SK-N-SH treated with all-trans-retinoic acid at 6 μM for 48 hours (cell line): ENCODE measurements at regions not wholly inside any gene's neighbourhood (a gene's known extent, or its start where the extent isn't known, plus 50 kb on each side); places are given as distances from the start of the nearest gene placed in this dataset.

Experiments used
- ARNTL ChIP-seq: fragments of 450-650 bp; formaldehyde crosslinking; IDR thresholded peaks from 2 replicates; pipeline ENCODE4 v1.5.0; 2020; ENCODE audit warnings: low read depth, mild to moderate bottlenecking, moderate library complexity, borderline replicate concordance
- CSDC2 ChIP-seq: fragments of 250-450 bp; sonication (Bioruptor Pico); IDR thresholded peaks from 2 replicates; pipeline ENCODE4 v1.5.0; 2020; ENCODE audit warnings: mild to moderate bottlenecking, moderate library complexity
- ESRRG ChIP-seq: fragments of 250-450 bp; sonication (Bioruptor Pico); IDR thresholded peaks from 2 replicates; pipeline ENCODE4 v1.6.1; 2021; ENCODE audit warnings: mild to moderate bottlenecking
- GLIS3 ChIP-seq: fragments of 250-450 bp; sonication (Bioruptor Pico); IDR thresholded peaks from 2 replicates; pipeline ENCODE4 v1.5.0; 2020; ENCODE audit warnings: mild to moderate bottlenecking, moderate library complexity
- RARB ChIP-seq: fragments of 250-450 bp; sonication (Bioruptor Pico); IDR thresholded peaks from 2 replicates; pipeline ENCODE4 v1.8.0; 2021; ENCODE audit warnings: mild to moderate bottlenecking, moderate library complexity
- TCF4 ChIP-seq: fragments of 250-450 bp; sonication (Bioruptor Pico); IDR thresholded peaks from 2 replicates; pipeline ENCODE4 v1.8.0; 2021; ENCODE audit warnings: mild to moderate bottlenecking, moderate library complexity, borderline replicate concordance
- ZFP3 ChIP-seq: fragments of 250-450 bp; sonication (Bioruptor Pico); IDR thresholded peaks from 2 replicates; pipeline ENCODE4 v1.5.0; 2020; ENCODE audit warnings: mild to moderate bottlenecking, moderate library complexity
- ZFP30 ChIP-seq: fragments of 450-650 bp; formaldehyde crosslinking; IDR thresholded peaks from 2 replicates; pipeline ENCODE4 v1.5.0; 2022; ENCODE audit warnings: mild to moderate bottlenecking, moderate library complexity
- ZNF8 ChIP-seq: fragments of 450-650 bp; formaldehyde crosslinking; IDR thresholded peaks from 2 replicates; pipeline ENCODE4 v1.5.0; 2020; ENCODE audit warnings: mild to moderate bottlenecking, moderate library complexity
- TF ChIP-seq, protein P1 (sequence below): fragments of 250-450 bp; sonication (Bioruptor Pico); IDR thresholded peaks from 2 replicates; pipeline ENCODE4 v1.8.0; 2020; ENCODE audit warnings: mild to moderate bottlenecking, moderate library complexity, borderline replicate concordance
- TF ChIP-seq, protein P2 (sequence below): fragments of 250-450 bp; sonication (Bioruptor Pico); IDR thresholded peaks from 2 replicates; pipeline ENCODE4 v1.5.1; 2020; ENCODE audit warnings: low read depth, mild to moderate bottlenecking, moderate library complexity
- TF ChIP-seq, protein P3 (sequence below): fragments of 250-450 bp; sonication (Bioruptor Pico); IDR thresholded peaks from 2 replicates; pipeline ENCODE4 v1.5.0; 2020; ENCODE audit warnings: mild to moderate bottlenecking, moderate library complexity

DNA sequence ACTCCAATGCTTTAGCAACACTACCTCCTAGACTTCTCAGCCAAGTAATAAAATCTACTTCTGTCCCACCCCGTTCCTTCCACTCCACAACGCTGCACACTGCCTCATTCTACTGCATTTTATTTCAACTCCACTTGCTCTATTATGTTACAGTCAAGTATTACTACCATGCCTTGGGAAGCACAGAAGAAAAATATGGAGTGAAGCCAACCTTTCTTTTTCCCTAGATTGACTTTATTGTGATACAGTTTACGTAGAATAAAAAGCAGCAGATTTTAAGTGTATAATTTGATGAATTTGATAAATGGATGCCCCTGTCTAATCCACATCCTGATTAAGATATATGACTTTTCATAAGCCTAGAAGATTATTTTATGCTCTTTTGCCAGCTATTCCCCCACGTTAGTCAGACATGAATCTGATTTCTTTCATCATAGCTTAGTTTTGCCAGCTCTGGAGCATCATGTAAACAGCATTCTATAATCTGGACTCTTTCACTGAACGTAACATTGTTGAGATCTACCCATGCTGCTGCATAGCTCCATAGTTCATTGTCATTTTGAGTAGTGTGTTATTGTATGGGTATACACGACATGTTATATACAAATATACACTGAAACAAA is 676.8 kb upstream of the RAB6C start:
- TF ChIP-seq, protein P1, sequence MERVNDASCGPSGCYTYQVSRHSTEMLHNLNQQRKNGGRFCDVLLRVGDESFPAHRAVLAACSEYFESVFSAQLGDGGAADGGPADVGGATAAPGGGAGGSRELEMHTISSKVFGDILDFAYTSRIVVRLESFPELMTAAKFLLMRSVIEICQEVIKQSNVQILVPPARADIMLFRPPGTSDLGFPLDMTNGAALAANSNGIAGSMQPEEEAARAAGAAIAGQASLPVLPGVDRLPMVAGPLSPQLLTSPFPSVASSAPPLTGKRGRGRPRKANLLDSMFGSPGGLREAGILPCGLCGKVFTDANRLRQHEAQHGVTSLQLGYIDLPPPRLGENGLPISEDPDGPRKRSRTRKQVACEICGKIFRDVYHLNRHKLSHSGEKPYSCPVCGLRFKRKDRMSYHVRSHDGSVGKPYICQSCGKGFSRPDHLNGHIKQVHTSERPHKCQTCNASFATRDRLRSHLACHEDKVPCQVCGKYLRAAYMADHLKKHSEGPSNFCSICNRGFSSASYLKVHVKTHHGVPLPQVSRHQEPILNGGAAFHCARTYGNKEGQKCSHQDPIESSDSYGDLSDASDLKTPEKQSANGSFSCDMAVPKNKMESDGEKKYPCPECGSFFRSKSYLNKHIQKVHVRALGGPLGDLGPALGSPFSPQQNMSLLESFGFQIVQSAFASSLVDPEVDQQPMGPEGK (CRISPR knock-in tag) = no peak
- TF ChIP-seq ZFP30 (CRISPR knock-in tag) (no peak), RARB (CRISPR knock-in tag) (no peak), ZFP3 (CRISPR knock-in tag) (no peak), TCF4 (CRISPR knock-in tag) (no peak), ARNTL (CRISPR knock-in tag) (no peak), CSDC2 (no peak), ESRRG (no peak), GLIS3 (no peak), ZNF8 (no peak)
- TF ChIP-seq, protein P2, sequence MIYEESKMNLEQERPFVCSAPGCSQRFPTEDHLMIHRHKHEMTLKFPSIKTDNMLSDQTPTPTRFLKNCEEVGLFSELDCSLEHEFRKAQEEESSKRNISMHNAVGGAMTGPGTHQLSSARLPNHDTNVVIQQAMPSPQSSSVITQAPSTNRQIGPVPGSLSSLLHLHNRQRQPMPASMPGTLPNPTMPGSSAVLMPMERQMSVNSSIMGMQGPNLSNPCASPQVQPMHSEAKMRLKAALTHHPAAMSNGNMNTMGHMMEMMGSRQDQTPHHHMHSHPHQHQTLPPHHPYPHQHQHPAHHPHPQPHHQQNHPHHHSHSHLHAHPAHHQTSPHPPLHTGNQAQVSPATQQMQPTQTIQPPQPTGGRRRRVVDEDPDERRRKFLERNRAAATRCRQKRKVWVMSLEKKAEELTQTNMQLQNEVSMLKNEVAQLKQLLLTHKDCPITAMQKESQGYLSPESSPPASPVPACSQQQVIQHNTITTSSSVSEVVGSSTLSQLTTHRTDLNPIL (CRISPR knock-in tag) = no peak
- TF ChIP-seq, protein P3, sequence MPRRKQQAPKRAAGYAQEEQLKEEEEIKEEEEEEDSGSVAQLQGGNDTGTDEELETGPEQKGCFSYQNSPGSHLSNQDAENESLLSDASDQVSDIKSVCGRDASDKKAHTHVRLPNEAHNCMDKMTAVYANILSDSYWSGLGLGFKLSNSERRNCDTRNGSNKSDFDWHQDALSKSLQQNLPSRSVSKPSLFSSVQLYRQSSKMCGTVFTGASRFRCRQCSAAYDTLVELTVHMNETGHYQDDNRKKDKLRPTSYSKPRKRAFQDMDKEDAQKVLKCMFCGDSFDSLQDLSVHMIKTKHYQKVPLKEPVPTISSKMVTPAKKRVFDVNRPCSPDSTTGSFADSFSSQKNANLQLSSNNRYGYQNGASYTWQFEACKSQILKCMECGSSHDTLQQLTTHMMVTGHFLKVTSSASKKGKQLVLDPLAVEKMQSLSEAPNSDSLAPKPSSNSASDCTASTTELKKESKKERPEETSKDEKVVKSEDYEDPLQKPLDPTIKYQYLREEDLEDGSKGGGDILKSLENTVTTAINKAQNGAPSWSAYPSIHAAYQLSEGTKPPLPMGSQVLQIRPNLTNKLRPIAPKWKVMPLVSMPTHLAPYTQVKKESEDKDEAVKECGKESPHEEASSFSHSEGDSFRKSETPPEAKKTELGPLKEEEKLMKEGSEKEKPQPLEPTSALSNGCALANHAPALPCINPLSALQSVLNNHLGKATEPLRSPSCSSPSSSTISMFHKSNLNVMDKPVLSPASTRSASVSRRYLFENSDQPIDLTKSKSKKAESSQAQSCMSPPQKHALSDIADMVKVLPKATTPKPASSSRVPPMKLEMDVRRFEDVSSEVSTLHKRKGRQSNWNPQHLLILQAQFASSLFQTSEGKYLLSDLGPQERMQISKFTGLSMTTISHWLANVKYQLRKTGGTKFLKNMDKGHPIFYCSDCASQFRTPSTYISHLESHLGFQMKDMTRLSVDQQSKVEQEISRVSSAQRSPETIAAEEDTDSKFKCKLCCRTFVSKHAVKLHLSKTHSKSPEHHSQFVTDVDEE (CRISPR knock-in tag) = no peak
